ENCODE measurements at regions not wholly inside any gene's neighbourhood (a gene's known extent, or its start where the extent isn't known, plus 50 kb on each side); places are given as distances from the start of the nearest gene placed in this dataset.

DNA sequence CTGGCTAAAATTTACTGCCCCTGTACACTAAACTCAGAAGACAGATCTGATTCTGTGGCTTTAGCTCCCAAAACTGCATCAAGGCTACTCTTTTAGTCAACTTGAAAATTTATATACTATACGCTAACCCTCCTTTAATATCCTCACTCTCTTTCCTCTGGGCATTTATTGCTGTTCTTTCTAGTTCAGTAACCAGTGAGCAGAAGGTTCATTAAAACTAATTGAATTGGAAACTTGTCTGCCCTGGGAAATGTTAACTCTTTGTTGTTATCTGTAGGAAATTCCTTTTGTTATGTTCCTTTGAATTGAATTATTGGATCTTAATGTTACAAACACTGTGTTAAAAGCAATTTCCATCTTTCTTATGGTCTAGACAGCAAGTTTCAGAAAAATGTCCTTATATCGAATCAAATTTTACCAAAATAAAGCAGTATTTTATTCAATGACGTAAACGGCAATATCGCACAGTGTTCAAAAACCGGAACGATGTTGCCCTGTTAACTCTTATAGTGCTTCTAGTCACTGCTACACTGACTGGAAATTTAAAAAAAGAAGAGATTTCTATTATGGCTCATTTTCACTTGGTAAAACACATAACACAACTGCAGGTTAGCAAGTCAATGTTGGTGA is 168.3 kb downstream of the NR4A2 start:
- no peak for DNase-seq

- no peak for DNase-seq
Observed at GRCh38 chr2:156158808-156159207, 173.7 kb downstream of the NR4A2 start.

DNA sequence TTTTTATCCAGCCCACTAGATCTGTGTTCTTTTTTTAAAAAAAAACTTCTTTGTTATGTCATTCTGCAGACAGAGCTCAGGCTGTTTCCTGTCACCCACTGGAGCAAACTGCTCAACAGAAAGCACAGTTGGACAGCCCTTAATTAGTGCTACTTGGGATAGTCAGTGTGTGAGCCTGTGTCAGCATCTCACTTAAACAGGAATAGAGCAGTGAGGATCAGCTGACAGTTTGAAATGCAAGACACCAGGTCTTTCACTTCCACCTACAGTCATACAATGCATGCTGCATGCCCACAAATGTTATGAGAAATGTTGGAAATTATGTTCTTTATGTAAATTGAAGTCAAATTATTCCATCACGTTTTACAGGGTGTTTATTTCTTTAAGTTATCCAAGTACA is 174.9 kb downstream of the NR4A2 start:
- DNase-seq: no peak

GRCh38 chr2:156156580-156156979 is 175.9 kb downstream of the NR4A2 start:
- no peak for DNase-seq

- no peak for DNase-seq
Observed at GRCh38 chr2:156155319-156155718, 177.2 kb downstream of the NR4A2 start.

DNA sequence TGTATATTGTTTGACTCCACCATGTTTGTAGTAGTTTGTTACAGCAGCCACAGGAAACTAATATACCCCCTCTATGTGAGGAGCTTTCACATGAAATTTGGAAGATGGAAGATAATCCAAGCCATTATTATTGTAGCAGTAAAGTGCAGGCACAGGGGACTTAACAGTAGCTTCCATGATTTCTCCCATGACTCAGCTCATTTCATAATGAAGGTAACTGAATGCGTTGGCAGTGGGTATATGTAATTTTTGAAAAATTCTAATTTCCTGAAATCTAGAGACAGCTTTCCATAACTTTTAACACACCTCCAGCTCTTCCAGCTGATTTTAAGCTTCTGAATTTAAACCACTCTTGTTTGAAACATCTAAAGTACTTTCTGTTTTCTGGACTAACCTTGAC is 181.2 kb downstream of the NR4A2 start:
- no peak for DNase-seq

GRCh38 chr2:156147594-156148330 is 184.8 kb downstream of the NR4A2 start:
- no peak for DNase-seq

- no peak for DNase-seq
Observed at GRCh38 chr2:156145976-156146375, 186.5 kb downstream of the NR4A2 start.

DNA sequence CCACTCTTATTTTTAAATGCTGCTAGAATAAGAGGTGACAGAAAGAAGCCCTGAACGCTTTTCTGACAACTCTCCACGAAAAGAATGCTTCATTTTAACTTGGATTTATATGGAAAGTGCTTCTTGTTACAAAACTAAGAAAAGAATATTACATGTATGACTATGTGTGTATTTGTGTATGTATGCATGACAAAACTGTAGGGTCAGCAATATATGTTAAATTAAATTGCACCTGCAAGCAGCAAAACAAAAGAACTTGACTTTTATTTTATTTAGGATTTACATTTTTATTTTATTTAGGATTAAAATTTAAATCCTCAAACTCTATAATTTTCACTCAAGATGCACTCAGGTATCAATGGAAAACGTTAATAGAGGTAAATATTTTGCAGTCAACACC is 187.1 kb downstream of the NR4A2 start:
- no peak for DNase-seq

GRCh38 chr2:156136566-156136965 is 196.0 kb downstream of the NR4A2 start:
- no peak for DNase-seq

- no peak for DNase-seq
Observed at GRCh38 chr2:156134887-156135286, 197.6 kb downstream of the NR4A2 start.

GRCh38 chr2:156132941-156133340 is 199.6 kb downstream of the NR4A2 start:
- no peak for DNase-seq

DNA sequence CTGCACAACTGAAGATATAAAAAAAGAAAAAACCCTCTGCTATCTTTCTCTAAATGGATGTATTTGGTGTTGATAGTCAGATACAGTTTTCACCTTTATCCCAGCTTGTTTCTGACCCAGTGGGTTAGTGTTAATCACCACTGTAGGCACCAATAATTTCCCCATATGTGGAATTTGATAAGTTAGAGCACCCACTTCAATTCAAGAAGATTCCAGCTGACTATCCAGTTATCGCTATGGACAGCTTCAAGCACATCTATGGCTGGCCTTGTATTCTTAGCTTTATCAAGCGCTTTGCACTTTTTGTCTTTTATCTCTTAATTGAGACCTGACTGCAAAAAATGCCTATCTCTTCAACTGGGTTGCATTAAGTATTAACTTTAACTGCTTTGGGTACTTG is 200.4 kb downstream of the NR4A2 start:
- DNase-seq: no peak

- no peak for DNase-seq
Observed at GRCh38 chr2:156129227-156129626, 203.3 kb downstream of the NR4A2 start.

DNA sequence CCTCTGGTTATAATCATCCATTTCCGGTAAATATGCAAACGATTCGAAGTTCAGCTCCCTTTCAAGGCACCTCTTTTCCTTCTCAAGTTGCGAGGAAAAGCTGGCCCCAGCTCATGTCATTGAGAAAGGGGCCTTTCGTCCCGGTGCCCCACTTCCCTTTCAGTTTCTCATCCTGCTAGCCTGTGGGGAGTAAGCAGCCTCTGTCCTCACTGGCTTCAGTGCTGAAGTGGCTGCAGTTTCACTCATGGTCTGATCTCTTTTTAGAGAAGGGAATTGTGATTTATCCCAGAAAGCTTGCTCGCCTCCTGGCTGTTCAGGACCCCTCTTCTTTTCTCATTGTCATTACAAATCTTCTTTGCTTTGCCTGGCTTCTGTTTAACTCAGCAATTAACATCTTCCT is 207.5 kb downstream of the NR4A2 start:
- DNase-seq: no peak

GRCh38 chr2:156124458-156124857 is 208.1 kb downstream of the NR4A2 start:
- no peak for DNase-seq

- DNase-seq: no peak
Observed at GRCh38 chr2:156118753-156119416, 213.6 kb downstream of the NR4A2 start.

DNA sequence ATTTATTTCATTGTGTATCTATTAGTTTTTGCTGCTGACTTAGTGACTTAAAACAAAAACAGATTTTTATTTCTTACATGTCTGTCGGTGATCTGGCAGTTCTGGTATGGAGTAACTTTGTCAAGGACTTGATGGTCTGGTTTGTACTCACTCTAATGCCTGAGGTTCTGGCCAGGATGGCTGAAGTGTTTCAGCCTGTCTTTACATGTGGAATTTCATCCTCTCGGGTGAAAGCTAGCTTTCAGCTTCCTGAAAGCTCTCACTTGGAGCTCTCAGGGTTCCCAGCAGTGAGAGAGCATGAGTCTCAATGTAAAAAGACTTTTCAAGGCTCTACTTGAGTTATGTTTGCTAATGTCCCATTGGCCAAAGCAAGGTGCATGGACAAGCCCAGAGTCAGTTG is 216.4 kb downstream of the NR4A2 start:
- DNase-seq: no peak

DNA sequence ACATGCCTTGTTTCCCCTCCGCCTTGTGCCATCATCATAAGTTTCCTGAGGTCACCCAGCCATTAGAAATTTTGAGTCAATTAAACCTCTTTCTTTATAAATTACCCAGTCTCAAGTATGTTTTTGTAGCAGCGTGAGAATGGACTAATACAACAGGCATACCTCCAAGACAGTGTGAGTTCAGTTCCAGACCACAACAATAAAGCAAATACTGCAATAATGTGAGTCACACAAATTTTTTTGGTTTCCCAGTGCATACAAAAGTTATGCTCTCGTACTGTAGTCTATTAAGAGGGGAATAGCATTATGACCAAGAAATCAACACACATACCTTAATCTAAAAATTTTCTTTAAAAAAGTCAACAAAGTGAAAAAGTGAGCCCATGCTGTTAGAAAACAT is 217.2 kb downstream of the NR4A2 start:
- DNase-seq: no peak

GRCh38 chr2:156112323-156112722 is 220.2 kb downstream of the NR4A2 start:
- DNase-seq: no peak

- DNase-seq: peak; percentile 3
Observed at GRCh38 chr2:156110890-156111289, 221.6 kb downstream of the NR4A2 start.

- DNase-seq: no peak
Observed at GRCh38 chr2:156099382-156099781, 233.1 kb downstream of the NR4A2 start.

GRCh38 chr2:156098506-156098905 is 234.0 kb downstream of the NR4A2 start:
- no peak for DNase-seq

- no peak for DNase-seq
Observed at GRCh38 chr2:156088587-156088986, 243.9 kb downstream of the NR4A2 start.
